Activated CD4-positive, CD25-positive, alpha-beta regulatory T cell treated with anti-CD3 and anti-CD28 coated beads, Interleukin-2, amount 50 U/mL, for 24 hours (primary cell): ENCODE measurements at regions not wholly inside any gene's neighbourhood (a gene's known extent, or its start where the extent isn't known, plus 50 kb on each side); places are given as distances from the start of the nearest gene placed in this dataset.

Source experiments
- ATAC-seq, 2 donors: fragments of 150-1000 bp; cut with Tn5 transposase; one replicate each; pipeline ENCODE4 v1.10.0; 2021; ENCODE audit warnings: mild to moderate bottlenecking in 1 of 2, moderate library complexity in 1 of 2

DNA sequence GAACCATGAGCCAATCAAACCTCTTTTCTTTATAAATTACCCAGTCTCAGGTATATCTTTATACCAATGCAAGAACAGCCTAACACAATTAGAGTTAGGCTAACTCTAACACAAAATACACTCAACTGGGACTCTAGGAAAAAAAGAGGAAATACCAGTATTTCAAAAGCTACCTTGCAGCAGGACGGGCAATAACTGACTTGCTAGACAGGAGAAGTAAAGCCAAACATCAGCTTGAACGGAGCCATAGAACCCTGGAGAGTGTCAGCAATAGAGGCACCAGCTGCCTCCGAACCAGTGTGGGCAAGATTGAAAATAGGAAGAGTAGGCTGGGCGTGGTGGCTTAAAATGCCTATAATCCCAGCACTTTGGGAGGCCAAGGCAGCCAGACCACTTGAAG lies 162.0 kb upstream of the SOX4 start:
- ATAC-seq = no peak

- ATAC-seq = no peak
These were observed 156.9 kb upstream of the SOX4 start for GRCh38 chr6:21436625-21437024.

DNA sequence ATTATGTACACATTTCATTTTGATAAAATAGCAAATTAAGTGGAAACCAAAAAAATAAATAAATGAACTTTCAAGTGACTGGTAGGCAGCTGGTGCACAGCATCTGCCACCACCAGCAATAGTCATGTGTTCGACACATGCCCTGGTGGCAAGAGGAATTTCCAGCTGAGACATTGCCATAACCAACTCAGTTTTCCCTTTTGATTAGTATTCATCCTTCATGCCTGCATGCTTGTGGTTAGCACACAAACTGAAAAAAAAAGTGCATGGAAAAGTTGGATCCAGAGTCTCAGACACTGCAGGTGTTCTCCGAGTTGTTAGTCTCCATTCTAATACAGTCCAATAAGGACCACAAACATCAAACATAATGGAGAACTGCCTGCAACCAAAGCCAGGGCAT lies 156.0 kb upstream of the SOX4 start:
- no peak for ATAC-seq

DNA sequence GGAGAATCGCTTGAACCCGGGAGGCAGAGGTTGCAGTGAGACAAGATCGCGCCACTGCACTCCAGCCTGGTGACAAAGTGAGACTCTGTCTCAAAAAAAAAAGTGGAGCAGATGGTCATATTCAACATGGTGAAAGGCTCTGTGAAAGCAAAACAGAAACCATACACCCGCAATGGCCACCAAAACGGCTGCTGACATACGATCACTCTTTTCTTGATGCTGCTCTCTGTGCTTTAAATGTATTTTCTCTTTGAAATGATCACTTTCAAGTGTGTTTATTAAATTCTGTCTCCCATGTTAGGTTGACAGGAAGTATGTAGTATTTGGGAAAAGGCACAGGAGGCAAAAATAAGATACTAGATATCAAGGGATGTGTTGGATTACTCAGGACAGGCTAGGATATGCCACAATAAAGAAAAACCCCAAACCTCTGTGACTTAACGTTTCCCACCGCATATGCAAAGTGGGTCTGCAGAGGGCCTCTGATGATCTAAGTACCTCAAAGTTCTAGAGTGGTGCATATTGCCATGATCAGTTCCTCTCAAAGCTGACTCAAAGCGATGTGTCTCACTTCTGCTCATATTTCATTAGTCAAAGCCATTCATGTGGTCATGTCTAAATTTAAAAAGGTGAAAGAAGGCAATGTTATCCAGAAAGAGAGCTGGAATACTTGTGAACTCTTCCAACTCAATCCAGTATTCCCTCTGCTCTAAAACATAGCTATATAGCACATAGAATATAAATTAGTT lies 155.1 kb upstream of the SOX4 start:
- ATAC-seq = peak; percentile 93 to 95

DNA sequence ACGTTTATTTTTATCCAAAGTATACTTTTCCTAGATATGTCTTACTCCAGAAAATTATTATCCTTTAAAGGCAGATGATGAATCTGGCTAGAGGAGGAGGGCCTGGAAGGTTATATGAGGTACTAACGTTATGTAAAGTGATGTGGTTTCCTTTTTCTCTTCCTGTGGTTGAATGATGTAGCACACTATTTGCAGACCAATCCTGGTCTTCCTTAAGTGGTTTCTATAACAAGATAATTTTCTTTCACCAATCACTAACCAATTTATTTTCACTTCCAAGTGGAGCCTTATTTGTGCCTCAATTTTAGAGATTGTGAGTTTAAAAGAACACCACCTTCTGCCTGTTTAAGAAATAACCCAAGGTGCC lies 154.6 kb upstream of the SOX4 start:
- ATAC-seq = no peak

GRCh38 chr6:21441386-21441785 lies 152.2 kb upstream of the SOX4 start:
- peak; percentile 22 to 35 for ATAC-seq

DNA sequence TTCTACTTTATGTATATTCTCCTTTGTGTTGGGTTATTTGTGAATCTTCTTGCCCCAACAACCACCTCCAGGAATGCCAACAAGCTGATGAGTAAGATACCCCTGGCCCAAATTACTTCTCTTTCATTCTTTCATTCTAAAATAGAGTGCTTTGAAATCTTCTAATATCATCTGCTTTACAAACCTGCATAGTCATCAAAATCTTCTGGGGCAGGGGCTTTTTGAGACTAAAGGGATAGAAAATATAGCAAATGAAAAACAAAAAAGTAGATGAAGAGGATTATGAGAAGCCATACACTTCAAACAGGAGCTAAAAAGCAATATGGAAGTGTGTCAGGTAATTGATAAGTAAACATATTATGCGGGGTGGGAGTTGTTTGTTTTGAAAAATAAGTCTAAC lies 150.7 kb upstream of the SOX4 start:
- ATAC-seq = no peak

GRCh38 chr6:21444711-21445260 lies 148.8 kb upstream of the SOX4 start:
- ATAC-seq = no peak

DNA sequence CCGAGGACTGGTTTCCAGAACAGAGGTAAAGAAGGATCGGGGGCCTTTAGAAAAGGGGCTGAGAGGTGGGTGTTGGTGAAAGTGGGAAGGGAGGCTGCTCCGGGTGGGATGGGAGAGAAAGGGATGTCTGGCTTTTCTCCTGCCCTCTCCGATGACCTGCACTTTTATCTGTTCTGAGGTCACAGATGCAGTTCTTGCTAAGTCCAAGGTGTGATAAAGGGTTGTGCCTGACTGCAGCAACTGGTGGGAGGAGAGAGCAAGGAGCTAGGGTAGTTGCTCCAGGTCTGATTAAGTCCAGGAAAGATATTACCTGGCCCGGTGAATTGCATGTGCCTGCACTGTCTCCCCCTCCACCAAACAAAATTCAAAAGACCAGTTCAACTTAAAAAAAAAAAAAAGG lies 145.6 kb upstream of the SOX4 start:
- no peak for ATAC-seq

- no peak for ATAC-seq
These were observed 145.0 kb upstream of the SOX4 start for GRCh38 chr6:21448485-21449109.

GRCh38 chr6:21450149-21450548 lies 143.4 kb upstream of the SOX4 start:
- no peak for ATAC-seq

DNA sequence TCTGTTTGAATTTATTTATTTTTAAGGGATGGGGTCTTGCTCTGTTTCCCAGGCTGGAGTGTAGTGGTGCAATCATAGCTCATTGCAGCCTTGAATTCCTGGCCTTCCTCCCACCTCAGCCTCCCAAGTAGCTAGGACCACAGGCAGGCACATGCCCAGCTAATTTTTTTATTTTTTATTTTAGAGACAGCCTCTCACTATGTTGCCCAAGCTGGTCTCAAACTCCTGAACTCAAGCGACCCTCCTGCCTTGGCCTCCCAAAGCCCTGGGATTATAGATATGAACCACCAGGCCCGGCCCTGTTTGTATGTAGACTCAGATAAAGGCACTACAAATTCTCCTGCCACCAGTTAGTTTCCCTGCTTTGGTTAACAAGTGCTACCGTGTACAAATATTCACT lies 142.9 kb upstream of the SOX4 start:
- ATAC-seq = no peak

- no peak for ATAC-seq
These were observed 142.0 kb upstream of the SOX4 start for GRCh38 chr6:21451546-21452013.

GRCh38 chr6:21454262-21454661 lies 139.3 kb upstream of the SOX4 start:
- ATAC-seq = no peak

DNA sequence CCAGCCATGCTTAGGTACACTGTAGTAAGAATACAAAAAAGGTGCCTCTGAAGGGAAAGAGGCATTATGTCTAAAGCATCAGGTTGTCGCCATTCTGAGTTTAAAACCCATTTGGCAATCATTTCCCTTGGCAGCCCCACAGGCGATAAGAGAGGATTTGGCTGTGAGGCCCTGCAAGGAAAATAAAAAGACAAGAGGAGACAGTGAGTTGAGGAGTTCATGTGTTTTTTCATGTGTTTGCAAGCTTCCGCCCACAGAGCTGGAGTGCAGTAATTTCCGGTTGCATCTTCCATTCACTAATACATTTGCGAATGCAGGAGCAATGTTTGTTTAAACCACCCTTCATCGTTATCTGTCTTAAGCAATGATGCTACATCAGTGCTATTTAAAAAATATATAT lies 138.5 kb upstream of the SOX4 start:
- ATAC-seq = no peak

- ATAC-seq = no peak
These were observed 135.9 kb upstream of the SOX4 start for GRCh38 chr6:21457647-21458046.

GRCh38 chr6:21459641-21460040 lies 133.9 kb upstream of the SOX4 start:
- no peak for ATAC-seq

DNA sequence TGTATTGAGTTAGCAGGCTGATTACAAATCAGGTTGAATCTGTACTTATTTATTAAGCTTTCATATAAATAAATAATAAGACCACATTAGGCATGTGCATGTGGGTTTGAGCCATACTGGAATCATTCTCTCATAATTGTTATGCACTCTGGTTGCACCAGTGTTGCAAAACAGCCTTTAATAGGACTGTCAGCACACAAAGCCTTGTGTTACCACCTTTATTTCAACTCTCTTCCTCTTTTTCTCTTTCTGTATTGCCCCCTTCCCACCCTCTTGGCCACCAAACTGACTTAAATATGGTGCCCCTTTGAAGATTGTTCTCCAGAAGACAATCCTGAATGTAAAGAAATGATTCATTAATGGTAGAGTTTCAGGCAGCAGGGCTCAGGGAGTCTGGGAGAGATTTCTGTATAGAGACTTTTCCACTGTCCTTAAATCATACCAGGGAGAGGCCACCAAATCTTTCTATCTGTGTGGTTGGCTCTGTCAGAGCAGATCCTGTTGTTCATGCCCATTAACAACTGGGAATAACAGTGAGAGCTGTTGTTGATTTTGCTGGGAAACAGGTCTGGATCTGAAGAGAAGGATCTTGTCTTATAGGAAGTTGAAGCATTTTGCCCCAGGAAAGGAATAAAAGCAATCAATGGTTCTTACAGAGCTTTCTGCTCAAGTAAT lies 131.6 kb upstream of the SOX4 start:
- no peak for ATAC-seq

DNA sequence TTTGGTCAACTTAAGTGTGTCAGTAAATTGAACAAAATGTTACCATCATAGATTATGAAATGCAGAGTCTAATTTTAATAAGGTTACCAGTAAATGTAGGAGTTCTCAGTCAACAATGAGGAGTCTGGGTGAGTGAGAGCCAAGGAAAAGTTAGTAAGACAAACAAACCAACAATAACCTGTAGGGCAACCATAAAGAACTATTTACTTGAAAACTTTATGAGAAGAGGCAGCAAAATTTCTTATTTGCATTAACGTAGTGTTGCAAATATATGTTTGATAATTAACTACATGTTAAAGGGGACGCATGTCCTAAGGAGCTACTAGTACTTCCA lies 131.1 kb upstream of the SOX4 start:
- no peak for ATAC-seq

- ATAC-seq = no peak
These were observed 126.5 kb upstream of the SOX4 start for GRCh38 chr6:21467091-21467490.

DNA sequence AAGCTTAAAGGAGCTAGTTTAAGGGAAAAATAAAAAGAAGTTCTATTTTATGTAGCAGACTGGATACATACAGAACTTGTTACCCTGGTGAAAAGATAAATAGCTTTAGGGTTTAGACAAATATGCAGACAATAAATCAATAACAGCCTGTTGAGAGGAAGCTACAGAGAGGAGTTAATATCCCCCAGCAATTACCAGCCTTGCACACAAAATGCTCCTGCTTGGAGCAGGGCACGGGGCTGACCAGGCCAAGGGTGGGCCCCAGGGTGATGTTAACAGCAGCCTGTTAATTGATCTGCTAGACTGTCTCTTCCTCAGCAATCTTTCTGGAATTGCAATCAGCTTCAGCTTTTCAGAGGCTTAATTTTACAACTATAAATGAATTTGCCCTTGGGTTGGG lies 125.1 kb upstream of the SOX4 start:
- ATAC-seq = no peak

DNA sequence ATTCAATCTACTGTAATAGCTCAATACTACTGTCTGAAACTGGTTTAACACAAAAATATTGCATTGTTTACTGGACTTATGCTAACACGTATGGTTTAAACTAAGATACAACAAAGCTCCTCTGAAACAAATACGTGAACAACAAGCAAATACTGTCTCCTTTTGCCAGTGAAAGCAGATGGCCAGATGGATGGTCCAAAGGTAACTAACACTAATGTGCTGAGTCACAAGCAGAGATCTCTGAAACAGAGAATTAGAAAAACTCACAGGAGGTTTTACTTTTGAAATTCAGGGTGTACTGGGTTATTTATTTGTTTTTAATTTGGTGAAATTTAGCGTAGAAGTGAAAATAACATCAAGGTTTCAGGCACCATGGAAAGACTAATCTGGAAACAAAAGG lies 124.3 kb upstream of the SOX4 start:
- no peak for ATAC-seq

GRCh38 chr6:21476112-21476511 lies 117.4 kb upstream of the SOX4 start:
- ATAC-seq = no peak

DNA sequence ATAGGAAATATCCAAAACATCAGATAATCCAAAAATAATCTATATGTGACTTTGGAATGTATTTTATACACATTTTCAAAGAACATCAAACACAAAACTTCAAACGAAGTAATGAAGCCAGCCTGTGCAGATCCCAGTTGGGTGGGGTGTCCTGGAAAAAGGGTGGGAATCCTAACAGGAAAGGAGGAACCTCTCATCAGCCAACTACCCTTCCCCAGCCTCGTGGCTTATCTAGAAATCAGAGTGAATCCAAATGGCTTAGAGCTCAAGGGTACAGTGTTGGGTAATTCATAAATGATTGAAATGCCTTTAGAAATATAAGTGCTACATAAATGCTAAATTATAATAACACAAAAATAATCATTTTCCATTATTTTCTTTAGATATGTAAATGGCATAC lies 115.1 kb upstream of the SOX4 start:
- ATAC-seq = no peak
